Neural progenitor cell (in vitro differentiated cells): ENCODE measurements at regions not wholly inside any gene's neighbourhood (a gene's known extent, or its start where the extent isn't known, plus 50 kb on each side); places are given as distances from the start of the nearest gene placed in this dataset.

Experiments used
- DNase-seq: peaks from one replicate; pipeline ENCODE4 v3.0.0-alpha.2; 2016; ENCODE audit warnings: low spot score
- H2AFZ ChIP-seq: fragments of 200-600 bp; sonication (generic); replicated peaks from 2 replicates; pipeline ENCODE4 v1.6.1; 2016; ENCODE audit warnings: antibody characterized with exemption
- H3F3A ChIP-seq: fragments of 200-600 bp; sonication (generic); 2 replicates; pipeline ENCODE4 v1.6.1; 2016; ENCODE audit warnings: antibody characterized with exemption, low read depth
- H3K27ac ChIP-seq: fragments of 200-600 bp; sonication (generic); 2 replicates; pipeline ENCODE4 v1.5.1; 2016; ENCODE audit warnings: mild to moderate bottlenecking
- H3K27me3 ChIP-seq: fragments of 200-600 bp; sonication (generic); 2 replicates; pipeline ENCODE4 v1.6.1; 2016; ENCODE audit warnings: mild to moderate bottlenecking, moderate library complexity
- H3K36me3 ChIP-seq: fragments of 200-600 bp; sonication (generic); 2 replicates; pipeline ENCODE4 v1.5.1; 2016
- H3K4me1 ChIP-seq: fragments of 200-600 bp; sonication (generic); 2 replicates; pipeline ENCODE4 v1.6.1; 2016; ENCODE audit warnings: mixed run types
- H3K4me2 ChIP-seq: fragments of 200-600 bp; sonication (generic); 2 replicates; pipeline ENCODE4 v1.6.1; 2016
- H3K4me3 ChIP-seq: fragments of 200-600 bp; sonication (generic); 2 replicates; pipeline ENCODE4 v1.5.1; 2016
- H3K79me2 ChIP-seq: fragments of 200-600 bp; sonication (generic); 2 replicates; pipeline ENCODE4 v1.6.1; 2016; ENCODE audit warnings: low read depth
- H3K9ac ChIP-seq: fragments of 200-600 bp; sonication (generic); 2 replicates; pipeline ENCODE4 v1.6.1; 2016
- H3K9me3 ChIP-seq: fragments of 200-600 bp; sonication (generic); 2 replicates; pipeline ENCODE4 v1.5.1; 2016; ENCODE audit warnings: low read depth
- H4K20me1 ChIP-seq: fragments of 200-600 bp; sonication (generic); 2 replicates; pipeline ENCODE4 v1.6.1; 2016; ENCODE audit warnings: low read depth
- H3K27ac Mint-ChIP-seq: 3 replicates; pipeline ENCODE4 v1.8.0; 2021; ENCODE audit warnings: mixed read lengths
- H3K27me3 Mint-ChIP-seq: 2 replicates; pipeline ENCODE4 v1.8.0; 2022; ENCODE audit warnings: low read depth, mild to moderate bottlenecking, inconsistent platforms, moderate library complexity, mixed read lengths; ENCODE audit not compliant: insufficient read depth
- H3K36me3 Mint-ChIP-seq: 3 replicates; pipeline ENCODE4 v1.8.0; 2021; ENCODE audit warnings: mixed read lengths
- H3K4me1 Mint-ChIP-seq: 3 replicates; pipeline ENCODE4 v1.8.0; 2021; ENCODE audit warnings: mixed read lengths
- H3K4me3 Mint-ChIP-seq: 3 replicates; pipeline ENCODE4 v1.8.0; 2021; ENCODE audit warnings: mild to moderate bottlenecking, moderate library complexity, mixed read lengths
- H3K9me3 Mint-ChIP-seq: 3 replicates; pipeline ENCODE4 v1.8.0; 2020; ENCODE audit warnings: mixed read lengths
- EZH2 ChIP-seq: fragments of 200-600 bp; sonication (generic); IDR thresholded peaks from 2 replicates; pipeline ENCODE4 v1.6.1; 2017; ENCODE audit warnings: antibody characterized with exemption, mild to moderate bottlenecking, moderate library complexity
- EZH2phosphoT487 ChIP-seq: fragments of 200-600 bp; sonication (generic); IDR thresholded peaks from 2 replicates; pipeline ENCODE4 v1.6.1; 2017; ENCODE audit warnings: antibody characterized with exemption
- TF ChIP-seq, protein P1 (sequence below): fragments of 200-600 bp; sonication (generic); IDR thresholded peaks from 2 replicates; pipeline ENCODE4 v1.5.1; 2017; ENCODE audit warnings: antibody characterized with exemption, mild to moderate bottlenecking

DNA sequence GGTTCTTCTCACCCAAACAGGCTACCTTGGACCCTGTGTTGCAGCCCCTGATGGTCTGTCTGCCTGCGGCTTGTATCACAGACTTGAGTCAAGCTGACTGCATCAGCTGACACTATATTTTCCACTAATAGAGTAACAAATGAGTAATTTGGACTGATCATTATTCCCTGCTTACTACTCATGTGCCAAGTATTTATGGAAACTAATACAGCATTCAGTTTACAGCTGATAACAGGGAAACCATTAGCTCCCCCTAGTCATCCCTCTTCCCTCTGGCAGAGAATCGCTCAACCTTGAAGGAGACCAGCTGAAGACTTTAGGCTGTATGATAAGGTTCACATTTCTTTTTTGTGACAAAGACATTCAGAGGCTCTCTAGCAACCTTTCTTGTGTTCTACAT is 116.6 kb upstream of the SYT6 start:
- H2AFZ ChIP-seq = no peak overlapping the region
- no peak overlapping the region for H3K27ac ChIP-seq
- TF ChIP-seq EZH2 (no peak), EZH2phosphoT487 (no peak)
- TF ChIP-seq, protein P1, sequence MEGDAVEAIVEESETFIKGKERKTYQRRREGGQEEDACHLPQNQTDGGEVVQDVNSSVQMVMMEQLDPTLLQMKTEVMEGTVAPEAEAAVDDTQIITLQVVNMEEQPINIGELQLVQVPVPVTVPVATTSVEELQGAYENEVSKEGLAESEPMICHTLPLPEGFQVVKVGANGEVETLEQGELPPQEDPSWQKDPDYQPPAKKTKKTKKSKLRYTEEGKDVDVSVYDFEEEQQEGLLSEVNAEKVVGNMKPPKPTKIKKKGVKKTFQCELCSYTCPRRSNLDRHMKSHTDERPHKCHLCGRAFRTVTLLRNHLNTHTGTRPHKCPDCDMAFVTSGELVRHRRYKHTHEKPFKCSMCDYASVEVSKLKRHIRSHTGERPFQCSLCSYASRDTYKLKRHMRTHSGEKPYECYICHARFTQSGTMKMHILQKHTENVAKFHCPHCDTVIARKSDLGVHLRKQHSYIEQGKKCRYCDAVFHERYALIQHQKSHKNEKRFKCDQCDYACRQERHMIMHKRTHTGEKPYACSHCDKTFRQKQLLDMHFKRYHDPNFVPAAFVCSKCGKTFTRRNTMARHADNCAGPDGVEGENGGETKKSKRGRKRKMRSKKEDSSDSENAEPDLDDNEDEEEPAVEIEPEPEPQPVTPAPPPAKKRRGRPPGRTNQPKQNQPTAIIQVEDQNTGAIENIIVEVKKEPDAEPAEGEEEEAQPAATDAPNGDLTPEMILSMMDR = no peak
- no peaks in the 10 kb centered on the region for H3K36me3 Mint-ChIP-seq
- no peaks in the 10 kb centered on the region for H3F3A ChIP-seq
- peaks cover 17% of the 10 kb centered on the region for H3K4me1 Mint-ChIP-seq
- no peaks in the 10 kb centered on the region for H4K20me1 ChIP-seq
- H3K4me3 ChIP-seq = no peak overlapping the region
- H3K4me1 ChIP-seq = peaks cover 8% of the 10 kb centered on the region
- DNase-seq = no peak
- no peak overlapping the region for H3K27ac Mint-ChIP-seq
- H3K9me3 Mint-ChIP-seq = peaks cover 2% of the 10 kb centered on the region
- H3K4me3 Mint-ChIP-seq = no peak overlapping the region
- no peaks in the 10 kb centered on the region for H3K27me3 Mint-ChIP-seq
- no peak overlapping the region for H3K9ac ChIP-seq
- no peaks in the 10 kb centered on the region for H3K36me3 ChIP-seq
- no peaks in the 10 kb centered on the region for H3K9me3 ChIP-seq
- H3K4me2 ChIP-seq = no peak overlapping the region
- no peaks in the 10 kb centered on the region for H3K27me3 ChIP-seq
- no peaks in the 10 kb centered on the region for H3K79me2 ChIP-seq

GRCh38 chr1:114269539-114269938 is 115.9 kb upstream of the SYT6 start:
- Mint-ChIP-seq H3K4me3 (no peak overlapping the region), H3K4me1 (peaks cover 11% of the 10 kb centered on the region), H3K36me3 (no peaks in the 10 kb centered on the region), H3K27ac (no peak overlapping the region), H3K9me3 (peaks cover 2% of the 10 kb centered on the region), H3K27me3 (no peaks in the 10 kb centered on the region)
- no peaks in the 10 kb centered on the region for H3F3A ChIP-seq
- H4K20me1 ChIP-seq = no peaks in the 10 kb centered on the region
- H3K4me3 ChIP-seq = no peak overlapping the region
- H3K79me2 ChIP-seq = no peaks in the 10 kb centered on the region
- no peak overlapping the region for H2AFZ ChIP-seq
- H3K27me3 ChIP-seq = no peaks in the 10 kb centered on the region
- no peak overlapping the region for H3K9ac ChIP-seq
- H3K36me3 ChIP-seq = no peaks in the 10 kb centered on the region
- no peaks in the 10 kb centered on the region for H3K9me3 ChIP-seq
- H3K4me2 ChIP-seq = no peak overlapping the region
- peaks cover 4% of the 10 kb centered on the region for H3K4me1 ChIP-seq
- H3K27ac ChIP-seq = no peak overlapping the region
- no peak for DNase-seq
- TF ChIP-seq EZH2 = no peak
- TF ChIP-seq, protein P1 = no peak
- TF ChIP-seq EZH2phosphoT487 = no peak

DNA sequence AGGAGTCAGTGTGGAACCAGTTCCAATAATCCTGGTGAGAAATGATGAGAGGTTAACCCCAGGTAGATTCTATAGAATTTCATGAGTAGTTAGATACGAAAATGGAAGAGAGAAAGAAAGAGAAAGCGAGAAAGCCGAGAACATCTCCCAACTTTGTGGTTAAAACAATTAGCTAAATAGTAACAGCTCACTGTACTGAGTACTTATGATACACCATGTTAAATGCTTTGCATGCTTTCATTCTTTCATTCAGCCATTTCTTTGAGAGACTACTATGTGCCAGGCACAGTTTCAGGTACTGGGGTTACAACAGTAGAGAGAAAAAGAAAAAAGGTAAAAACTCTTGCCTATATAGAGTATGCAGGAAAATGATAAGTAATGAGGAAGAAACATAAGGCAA is 109.7 kb upstream of the SYT6 start:
- no peaks in the 10 kb centered on the region for H3K36me3 Mint-ChIP-seq
- H3K4me3 ChIP-seq = no peak overlapping the region
- no peak overlapping the region for H3K27ac Mint-ChIP-seq
- H3K4me1 ChIP-seq = peaks cover 20% of the 10 kb centered on the region
- no peaks in the 10 kb centered on the region for H3K79me2 ChIP-seq
- no peaks in the 10 kb centered on the region for H3K36me3 ChIP-seq
- H3K27me3 ChIP-seq = no peaks in the 10 kb centered on the region
- H3K27me3 Mint-ChIP-seq = peaks cover 4% of the 10 kb centered on the region
- H3K4me2 ChIP-seq = peak overlapping the region; percentile 50
- H3K9ac ChIP-seq = no peak overlapping the region
- H3K9me3 ChIP-seq = no peaks in the 10 kb centered on the region
- no peak overlapping the region for H3K4me3 Mint-ChIP-seq
- H3F3A ChIP-seq = peaks cover 5% of the 10 kb centered on the region
- no peaks in the 10 kb centered on the region for H3K4me1 Mint-ChIP-seq
- H2AFZ ChIP-seq = peak overlapping the region; percentile 39
- no peak for DNase-seq
- H4K20me1 ChIP-seq = no peaks in the 10 kb centered on the region
- H3K27ac ChIP-seq = no peak overlapping the region
- H3K9me3 Mint-ChIP-seq = peaks cover 2% of the 10 kb centered on the region
- no peak for TF ChIP-seq EZH2
- TF ChIP-seq EZH2phosphoT487 = no peak
- TF ChIP-seq, protein P1 = no peak
